Tongue (tissue), 1 donor: ENCODE measurements at regions not wholly inside any gene's neighbourhood (a gene's known extent, or its start where the extent isn't known, plus 50 kb on each side); places are given as distances from the start of the nearest gene placed in this dataset.
"Not testable (repeated sequence)": the region's sequence is repeated elsewhere in the genome, so short reads cannot be mapped to it uniquely, and the experiment has no call there.

ENCODE experiments used
- DNase-seq: peaks from one replicate; pipeline ENCODE4 v3.0.0-alpha.2; 2015

DNA sequence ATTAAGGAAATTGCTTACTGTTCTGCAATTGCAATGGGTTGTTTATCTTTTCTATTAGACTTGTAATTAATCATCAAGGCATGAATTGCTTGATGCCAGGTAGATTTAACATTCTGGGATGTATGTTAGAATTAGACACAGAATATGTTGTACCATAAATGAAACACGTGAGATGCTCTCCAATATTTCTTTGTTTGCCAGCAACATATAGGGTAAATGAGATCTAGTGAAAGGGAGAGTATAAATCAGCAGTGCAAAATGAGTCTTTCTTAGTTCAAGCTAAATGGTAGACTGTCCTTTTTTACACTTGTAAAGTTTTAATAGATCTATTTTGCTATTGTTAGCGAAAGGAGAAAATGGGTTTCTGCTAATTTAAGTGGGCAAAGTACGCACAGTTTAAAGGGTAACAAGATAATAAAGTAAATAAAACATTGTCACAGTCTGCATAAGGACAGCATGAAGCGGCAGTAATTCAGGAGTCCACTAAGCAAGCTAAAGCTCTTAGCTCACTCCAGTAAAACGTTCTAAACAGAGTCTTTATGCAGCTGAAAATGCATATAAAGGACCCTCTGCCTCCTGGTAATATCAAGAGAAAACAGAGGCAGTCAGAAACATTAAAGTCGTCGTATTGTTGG is 1137.1 kb downstream of the OLFM4 start:
- no peak for DNase-seq

DNA sequence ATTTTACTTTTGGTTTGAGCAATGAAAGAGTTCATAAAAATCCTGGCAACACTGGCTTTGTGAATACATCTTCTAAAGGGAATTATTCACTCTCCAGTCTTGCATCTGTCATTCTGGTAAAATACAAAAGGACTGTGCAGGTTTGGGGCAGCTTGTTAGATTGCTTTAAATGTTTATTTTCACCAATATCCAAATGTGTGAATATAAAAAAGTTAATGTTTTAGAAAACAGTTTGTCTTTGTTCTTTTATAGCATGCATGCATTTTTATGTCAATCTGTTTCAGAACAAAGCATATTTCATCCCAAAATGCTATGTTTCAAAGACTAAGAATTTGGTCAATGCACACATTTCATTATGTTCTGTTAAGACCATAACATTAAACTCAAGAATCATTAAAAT is 1145.4 kb downstream of the OLFM4 start:
- no peak for DNase-seq

DNA sequence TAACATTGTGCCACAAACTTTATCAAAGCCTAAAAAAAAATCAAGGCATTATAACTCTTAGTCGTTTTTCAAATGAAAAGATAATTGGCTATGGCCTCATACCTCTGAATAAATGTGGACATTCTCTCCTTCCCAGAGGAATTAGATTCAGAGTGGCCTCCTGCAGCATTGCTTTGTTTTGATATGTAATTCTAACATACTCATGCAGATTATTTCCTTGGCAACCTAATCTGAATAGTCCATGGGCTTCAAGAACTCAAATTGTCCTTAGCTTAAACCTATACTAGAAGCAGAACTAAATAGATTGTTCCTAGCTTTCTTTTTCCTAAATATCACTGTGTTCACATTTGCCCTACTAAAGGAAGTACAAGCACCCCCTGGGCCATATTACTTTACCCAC is 1146.9 kb downstream of the OLFM4 start:
- no peak for DNase-seq

DNA sequence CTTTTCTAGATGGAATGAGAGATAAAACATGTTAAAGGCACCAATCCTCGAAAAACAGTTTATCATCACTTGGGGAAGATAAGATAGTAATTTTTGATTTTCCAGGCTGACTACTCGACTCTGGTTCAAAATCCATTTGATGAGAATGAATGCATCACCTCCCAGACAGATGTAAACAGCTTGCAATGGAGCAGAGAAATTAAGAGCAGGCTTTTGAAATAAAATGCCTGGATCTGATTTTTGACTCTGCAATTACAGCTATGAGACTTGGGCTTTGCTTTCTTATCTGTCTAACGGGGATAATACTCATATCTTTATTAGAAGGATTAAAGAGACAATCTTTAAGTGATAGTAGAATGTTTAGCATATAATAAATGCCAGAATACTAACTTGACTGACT is 1148.9 kb downstream of the OLFM4 start:
- no peak for DNase-seq

DNA sequence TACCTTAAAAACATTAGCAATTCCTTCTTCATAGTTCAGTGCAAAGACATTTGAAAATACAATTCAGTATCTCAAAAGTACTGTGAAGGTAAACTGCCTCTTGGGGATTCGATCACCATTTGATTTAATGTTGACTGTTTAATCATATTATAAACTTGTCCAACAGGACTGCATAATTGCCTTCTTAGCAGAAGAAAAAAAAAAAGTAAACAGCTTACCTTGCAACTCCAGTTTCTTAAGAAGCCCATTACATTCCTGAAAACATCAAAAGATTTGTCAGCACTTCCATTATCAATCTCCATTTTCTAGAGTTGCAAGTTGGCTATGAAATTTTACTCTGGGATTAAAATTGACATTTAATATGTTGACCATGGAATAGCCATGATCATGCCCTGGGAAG is 1154.6 kb downstream of the OLFM4 start:
- no peak for DNase-seq

DNA sequence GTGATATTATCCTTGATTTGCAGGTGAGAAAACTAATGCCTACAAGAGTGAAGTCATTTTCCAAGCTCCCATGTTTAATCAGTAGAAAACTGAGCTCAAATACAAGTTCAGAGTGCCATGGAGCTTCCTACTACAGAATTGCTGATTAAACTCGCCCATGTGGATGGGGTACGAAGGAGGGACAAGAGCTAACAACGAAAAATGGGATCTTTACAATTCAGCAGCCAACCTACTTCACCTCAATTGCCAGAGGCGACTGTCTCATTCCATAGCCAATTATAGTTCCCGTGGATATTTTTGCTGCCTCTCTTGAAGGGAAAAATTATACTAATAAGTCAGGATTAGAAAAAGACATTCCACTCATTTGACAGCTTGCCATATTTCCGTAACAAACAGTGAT is 1155.1 kb downstream of the OLFM4 start:
- no peak for DNase-seq

DNA sequence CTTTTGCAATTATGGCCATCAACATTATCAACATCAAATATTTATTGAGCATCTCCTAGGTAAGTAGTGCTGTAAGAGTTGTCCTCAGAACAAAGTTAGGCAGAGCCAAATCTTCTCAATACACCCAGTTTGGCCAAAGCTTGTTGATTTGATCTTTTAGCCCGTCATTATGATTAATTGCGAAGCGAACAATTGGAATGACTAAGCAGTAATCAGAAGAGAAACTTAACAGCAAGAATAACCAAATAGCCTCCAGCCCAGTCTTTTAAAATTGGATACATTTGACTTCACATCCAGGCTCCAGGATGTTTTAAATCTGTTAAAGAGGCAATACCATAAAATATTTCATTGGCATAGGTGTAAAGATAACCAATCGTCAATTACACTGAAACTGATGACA is 1156.0 kb downstream of the OLFM4 start:
- DNase-seq = no peak

DNA sequence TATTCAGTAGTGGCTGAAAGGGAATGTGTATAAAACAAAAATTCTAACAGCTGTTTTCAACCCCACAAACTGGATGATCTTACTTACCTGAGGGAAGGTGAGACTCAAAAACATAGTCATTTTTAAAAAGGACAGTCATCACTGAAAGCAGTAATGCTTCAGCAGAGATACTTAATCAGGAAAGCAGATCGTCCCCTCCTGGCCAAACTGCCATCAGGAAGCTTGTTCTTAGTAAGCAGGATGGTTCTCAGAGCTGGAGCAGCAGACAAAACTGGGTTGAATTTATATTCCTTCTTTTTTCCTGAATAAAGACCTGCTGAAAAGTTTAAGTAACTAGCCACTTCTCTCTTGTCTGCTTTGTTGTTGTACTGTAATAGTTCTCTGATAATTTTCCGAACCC is 1156.5 kb downstream of the OLFM4 start:
- DNase-seq = no peak

DNA sequence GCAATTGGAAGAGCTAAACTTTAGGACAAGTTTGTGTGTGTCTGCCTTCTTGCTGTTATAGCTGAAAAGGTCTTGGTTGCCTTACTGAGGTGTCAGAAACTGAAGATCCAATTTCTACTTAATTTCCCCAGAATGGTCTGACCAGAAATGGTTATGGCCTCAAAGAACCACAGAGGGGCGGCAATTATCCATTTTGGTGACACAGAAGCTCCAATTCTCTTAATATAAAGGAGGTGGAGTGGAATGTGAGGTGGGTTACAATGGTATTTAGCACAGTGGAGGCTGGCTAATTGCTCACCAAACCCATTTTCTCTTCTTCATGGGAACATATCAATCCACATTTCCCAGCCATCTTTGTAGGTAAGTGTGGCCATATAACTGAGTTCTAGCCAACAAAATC is 1157.2 kb downstream of the OLFM4 start:
- DNase-seq = peak; percentile 16

DNA sequence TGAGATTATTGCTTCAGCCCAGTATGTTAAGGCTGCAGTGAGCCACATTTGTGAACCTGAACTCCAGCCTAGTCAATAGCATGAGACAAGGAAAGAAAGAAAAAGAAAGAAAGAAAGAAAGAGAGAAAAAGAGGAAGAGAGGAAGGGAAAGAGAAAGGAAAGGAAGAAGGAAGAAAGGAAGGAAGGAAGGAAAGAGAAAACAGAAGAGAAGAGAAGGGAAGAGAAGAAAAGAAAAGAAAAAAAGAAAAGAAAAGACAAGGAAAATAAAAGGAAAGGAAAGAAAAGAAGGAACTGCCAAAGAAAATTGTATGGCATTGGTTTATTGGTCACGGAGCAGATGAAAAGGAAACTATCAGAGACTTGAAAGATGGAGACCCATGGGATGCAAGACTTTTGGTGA is 1158.8 kb downstream of the OLFM4 start:
- no peak for DNase-seq

DNA sequence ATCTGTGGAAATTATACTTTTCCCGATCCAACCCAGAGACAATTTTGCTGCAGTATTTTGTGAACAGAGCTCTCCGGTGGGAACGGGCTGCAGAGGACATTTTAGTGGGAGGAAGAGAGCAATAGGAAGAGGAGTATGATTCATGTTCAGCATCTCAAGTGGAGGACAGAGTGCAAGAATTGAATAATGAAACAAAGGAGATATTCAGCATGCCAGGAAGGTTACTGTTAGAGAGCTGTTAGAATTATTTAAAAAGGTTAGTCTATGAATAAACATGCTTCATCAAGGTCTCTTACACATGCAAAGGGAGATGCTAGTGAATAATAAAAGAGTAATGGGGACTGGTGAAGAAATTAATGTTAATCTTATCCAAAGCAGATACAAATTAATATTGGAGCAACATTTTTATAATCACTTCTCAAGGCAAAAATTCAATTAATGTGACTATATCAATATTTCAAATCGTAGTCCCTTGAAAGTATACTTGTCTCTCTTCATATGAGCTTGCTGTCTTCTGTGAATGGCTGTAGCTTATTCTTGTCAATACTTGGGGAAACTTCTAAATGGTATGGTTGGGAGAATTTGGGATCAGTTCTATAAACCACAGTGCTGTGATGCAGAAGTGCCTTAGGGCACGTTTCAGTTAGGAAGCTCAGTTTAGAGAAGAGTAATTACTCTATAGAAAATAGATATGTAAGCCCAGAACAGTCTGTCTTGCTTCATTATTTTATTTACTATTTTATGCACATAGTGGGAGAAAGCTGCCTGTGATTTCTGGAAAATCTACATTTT is 1165.8 kb downstream of the OLFM4 start:
- no peak for DNase-seq

DNA sequence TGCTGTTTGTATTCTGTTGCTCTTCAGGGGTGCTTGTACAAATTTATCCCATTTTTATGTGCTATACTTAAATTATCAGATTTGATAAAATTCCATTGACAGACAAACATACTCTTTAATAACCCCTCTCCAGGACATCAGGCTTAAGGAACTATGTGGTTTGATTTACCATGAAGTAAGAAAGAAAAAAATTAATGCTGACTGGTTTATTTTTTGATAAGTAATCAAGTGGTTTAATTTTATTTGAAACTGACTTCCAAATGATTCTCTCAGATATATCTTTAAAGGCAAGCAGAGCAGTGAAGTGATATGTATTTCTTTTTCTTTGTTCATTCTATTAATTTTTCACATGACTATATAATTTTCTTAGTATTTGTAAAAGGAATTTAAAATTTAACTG is 1168.1 kb downstream of the OLFM4 start:
- no peak for DNase-seq

DNA sequence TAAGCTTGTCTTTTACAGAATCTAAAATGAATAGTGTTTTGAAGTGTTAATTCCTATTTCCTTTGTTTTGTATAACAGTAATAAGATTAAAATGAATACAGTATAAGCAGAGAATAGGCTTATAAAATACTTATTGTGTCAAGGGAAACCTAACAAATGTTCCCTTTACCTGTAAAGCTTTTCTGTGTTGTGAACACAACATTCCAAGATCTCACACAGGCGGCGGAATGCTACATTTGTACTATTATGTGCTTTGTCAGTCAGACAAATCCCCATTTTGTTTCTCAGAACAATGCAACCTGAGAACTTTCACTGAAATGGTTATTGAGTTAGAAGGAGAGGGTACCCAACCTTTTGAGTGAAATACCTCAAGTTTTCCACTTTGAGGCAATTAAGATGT is 1170.3 kb downstream of the OLFM4 start:
- no peak for DNase-seq

DNA sequence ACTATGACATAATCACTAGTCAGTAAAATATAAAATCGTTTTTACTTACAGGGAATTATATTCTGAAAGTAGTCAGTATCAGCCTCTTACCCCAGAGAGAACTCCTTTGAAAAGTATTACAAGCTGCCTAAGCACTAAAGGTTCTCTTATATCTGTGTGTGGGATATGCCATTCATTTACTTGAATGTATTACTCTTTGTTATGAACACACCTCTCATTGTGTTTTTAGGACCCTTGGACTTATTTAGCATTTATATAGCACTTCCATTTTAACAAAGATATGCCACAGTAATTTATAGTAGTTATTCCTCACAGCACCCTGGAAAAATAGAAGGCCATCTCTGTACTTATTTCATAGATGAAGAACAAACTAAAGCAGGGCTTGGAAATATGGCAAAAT is 1178.0 kb downstream of the OLFM4 start:
- no peak for DNase-seq

DNA sequence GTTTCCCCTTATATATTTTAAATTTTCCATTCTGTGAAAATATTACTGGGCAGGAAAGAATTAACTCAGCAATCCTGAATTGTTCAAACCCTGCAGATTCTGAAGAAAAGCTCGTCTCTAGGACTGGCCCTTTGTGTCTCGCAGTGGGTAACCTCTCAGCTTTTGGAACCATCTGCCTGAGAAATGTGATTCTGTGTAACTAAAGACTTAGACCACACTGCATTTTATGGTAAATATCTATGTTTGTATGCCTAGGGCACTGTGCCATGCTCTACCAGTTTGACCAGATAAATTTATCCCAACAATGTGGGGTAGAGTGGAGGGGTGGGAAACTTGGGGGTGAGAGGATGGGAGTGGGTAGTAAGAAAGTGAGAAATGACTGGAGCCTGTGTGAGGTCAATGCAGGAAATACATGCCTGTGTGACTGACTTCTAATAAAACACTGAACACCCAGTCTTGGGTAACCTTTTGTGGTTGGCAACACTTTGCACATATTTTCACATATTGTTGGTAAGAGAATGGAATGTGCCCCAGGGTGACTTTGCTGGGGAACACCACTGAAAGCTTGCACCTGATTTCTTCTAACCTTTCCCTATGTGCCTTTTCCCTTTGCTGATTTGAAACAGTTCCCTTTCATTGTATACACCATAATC is 1181.9 kb downstream of the OLFM4 start:
- DNase-seq = peak; percentile 5

DNA sequence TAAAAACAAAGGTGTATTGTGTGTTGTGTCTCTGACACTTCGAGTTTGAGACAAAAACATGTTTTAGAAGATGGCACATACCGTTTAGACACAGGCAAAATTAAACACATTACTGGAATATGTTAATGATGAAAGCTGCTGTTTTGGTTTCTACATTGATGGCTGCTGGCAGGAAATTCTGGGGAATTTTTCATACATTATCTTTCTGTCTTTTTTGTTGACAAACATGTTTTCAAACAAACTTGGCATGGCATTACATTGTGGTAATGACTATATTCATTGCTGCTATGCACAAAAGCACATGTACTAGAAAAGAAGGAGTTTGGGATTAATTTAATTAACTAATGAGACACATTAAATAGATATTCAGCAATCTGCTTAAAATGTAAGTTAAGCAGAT is 1187.6 kb downstream of the OLFM4 start:
- DNase-seq = no peak

DNA sequence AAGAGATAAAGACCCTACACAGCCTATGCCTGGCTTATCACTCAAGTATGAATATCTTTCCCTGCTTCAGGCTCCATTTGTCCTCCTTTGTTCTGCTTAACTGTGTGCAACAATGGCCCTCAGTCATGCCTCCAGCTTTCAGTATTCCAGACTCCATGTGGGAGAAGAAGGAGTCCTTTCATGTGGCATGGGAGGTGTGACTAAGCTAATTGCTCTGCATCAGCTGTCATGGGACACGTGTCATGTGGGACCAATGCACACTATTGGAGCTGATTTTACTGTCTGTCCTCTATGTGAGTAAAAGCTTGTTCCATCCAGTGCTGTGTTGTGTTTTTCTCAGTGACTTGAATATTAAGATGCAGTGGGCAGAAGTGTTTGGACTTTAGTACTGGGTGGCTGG is 1198.3 kb downstream of the OLFM4 start:
- no peak for DNase-seq

DNA sequence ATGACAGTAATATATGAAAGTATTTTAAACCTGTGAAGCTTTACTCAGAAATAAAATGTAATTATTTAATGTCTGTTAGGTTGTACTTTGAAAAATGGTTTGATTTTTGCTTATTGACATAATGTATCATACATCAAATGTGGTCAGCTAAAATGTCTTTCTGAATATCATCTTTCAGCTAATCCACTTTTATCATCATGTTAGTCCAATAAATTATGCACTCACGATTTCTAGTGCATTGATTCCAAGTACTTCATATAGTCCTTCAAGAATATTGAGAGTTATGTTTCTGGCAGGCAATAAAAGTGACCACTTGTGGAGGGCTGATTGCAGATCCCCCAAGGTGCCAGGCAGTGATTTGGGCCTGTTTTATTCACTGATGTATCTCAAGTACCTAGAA is 1204.1 kb downstream of the OLFM4 start:
- no peak for DNase-seq

DNA sequence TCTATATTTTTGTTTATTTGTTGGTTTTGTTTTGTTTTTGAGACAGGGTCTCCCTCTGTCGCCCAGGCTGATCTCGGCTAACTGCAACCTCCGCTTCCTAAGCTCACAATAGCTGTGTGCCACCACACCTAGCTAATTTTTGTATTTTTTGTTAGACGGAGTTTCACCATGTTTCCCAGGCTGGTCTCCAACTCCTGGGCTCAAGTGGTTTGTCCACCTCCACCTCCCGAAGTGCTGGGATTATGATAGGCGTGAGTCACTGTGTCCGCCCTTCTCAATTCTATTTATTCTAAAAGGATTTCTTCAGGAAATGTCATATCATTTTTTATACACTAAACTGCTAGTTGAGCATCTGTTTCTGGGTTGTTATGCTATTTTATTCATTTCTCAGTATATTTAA is 1206.0 kb downstream of the OLFM4 start:
- DNase-seq = no peak

DNA sequence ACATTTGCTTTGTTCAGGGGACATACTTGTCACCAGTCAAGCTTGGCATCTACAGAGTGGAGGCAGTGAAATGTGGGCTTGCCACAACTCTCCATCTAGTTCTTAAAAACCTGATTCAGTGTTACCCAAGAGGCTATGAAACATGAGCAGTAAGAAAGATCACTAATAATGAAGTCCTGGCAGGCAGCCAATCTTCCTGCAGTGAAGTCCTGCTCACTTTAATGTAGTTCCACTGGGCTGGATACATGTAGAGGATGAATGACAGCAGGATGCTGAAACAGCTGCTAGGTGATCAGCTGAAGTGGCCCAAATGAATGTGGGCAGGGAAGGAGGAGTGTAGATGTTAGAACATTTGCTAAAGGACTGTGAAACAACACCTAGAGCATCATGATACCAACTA is 1213.1 kb downstream of the OLFM4 start:
- peak; percentile 72 for DNase-seq

DNA sequence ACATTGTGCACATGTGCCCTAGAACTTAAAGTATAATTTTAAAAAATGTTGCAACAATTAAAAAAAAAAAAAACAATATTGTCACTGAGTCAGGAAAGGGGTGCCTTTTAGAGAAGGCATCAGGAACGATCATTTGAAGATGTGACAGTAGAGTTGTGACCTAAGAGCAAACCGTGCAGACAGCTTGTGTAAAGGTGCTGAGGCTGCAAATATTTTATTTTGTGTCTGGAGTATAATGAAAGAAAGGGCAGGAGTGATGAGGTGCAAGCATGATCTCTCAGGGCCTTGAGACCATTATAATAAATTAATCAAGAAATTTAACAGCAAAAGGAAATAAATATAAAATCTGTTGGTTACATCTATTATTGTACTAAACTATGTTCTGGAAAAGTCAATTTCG is 1219.7 kb downstream of the OLFM4 start:
- DNase-seq = no peak

DNA sequence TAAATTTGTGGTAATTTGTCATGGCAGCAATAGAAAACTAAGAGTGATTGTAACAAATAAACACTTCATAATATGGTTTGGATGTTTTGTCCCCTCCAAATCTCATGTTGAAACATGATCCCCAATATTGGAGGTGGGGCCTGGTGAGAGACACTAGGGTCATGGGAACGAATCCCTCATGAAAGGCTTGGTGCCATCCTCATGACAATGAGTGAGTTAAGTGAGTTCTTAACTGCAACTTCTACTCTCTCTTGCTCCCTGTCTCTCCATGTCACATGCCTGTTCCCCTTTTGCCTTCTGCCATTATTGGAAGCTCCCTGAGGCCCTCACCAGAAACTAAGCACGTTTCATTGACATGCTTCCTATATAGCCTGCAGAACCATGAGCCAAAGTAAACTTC is 1233.2 kb downstream of the OLFM4 start:
- no peak for DNase-seq

DNA sequence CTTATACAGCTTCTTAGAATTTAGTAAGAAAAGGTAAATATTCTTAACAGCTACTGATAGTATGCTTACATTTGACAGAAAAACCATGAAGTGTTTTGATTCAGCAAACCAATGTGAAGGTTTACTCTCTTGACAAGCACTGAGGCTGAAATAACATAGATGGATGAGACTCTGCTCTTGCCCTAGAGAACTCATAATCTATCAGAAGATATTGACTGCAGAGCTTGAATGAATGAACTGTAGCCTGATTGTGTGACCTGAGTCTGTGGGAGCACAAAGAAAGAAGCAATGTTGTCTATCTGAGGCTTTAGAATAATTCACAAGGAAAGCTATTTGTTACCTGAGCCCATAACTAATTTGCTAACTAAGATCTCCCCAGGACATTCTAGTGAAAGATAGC is 1235.3 kb downstream of the OLFM4 start:
- DNase-seq = no peak

DNA sequence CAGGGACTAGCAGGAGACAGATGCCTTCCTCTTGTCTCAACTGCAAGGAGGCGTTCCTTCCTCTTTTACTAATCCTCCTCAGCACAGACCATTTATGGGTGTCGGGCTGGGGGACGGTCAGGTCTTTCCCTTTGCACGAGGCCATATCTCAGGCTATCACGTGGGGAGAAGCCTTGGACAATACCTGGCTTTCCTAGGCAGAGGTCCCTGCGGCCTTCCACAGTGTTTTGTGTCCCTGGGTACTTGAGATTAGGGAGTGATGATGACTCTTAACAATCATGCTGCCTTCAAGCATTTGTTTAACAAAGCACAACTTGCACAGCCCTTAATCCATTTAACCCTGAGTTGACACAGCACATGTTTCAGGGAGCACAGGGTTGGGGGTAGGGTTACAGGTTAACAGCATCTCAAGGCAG is 1238.6 kb downstream of the OLFM4 start:
- DNase-seq = not testable (repeated sequence)
